ENCODE measurements at regions not wholly inside any gene's neighbourhood (a gene's known extent, or its start where the extent isn't known, plus 50 kb on each side); places are given as distances from the start of the nearest gene placed in this dataset.

GRCh38 chr2:63662028-63662804 is 73.5 kb downstream of the MDH1 start:
- TF ChIP-seq CTCF (IDR thresholded peaks at IDR 0.05; ENCODE audit: low read depth, low read length) (no peak), EZH2phosphoT487 (IDR thresholded peaks at IDR 0.05; ENCODE audit: low read depth) (no peak)

Measured in OCI-LY3 (cell line).